ENCODE measurements at regions not wholly inside any gene's neighbourhood (a gene's known extent, or its start where the extent isn't known, plus 50 kb on each side); places are given as distances from the start of the nearest gene placed in this dataset.

DNA sequence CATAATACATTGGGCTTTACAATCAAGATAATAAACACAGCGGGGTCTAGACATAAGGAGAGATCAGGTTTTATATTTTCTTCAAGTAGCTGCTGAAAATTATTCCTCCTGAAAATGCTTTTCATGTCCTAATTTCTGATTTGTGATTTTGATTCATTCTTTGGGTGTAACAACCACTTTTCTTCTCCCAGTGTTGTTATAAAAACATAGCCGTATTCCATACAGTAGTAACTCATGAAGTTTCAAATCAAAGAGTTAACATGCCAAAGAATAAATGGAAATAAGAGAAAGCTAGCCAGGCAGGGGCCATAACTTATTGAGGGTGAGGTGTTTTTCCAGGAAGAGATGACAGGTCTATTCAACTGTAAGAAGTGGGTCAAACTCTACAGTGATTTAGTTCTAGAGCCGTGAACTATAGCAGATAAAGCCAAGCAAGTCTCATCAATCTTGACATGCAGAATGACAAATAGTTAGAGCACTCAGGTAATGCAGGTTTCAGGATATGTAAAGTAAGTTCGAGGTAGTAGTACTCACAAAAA lies 934.4 kb upstream of the SLITRK1 start:
- Histone ChIP-seq H3K4me3 (no peak overlapping the region), H3K9me3 (no peaks in the 10 kb centered on the region), H3K9ac (ENCODE audit: low read depth in 2 of 2, low read length in 2 of 2) (no peak overlapping the region), H3K36me3 (no peaks in the 10 kb centered on the region), H3K4me1 (no peaks in the 10 kb centered on the region), H3K27ac (no peak overlapping the region), H3K27me3 (no peaks in the 10 kb centered on the region)
- TF ChIP-seq, protein P1, sequence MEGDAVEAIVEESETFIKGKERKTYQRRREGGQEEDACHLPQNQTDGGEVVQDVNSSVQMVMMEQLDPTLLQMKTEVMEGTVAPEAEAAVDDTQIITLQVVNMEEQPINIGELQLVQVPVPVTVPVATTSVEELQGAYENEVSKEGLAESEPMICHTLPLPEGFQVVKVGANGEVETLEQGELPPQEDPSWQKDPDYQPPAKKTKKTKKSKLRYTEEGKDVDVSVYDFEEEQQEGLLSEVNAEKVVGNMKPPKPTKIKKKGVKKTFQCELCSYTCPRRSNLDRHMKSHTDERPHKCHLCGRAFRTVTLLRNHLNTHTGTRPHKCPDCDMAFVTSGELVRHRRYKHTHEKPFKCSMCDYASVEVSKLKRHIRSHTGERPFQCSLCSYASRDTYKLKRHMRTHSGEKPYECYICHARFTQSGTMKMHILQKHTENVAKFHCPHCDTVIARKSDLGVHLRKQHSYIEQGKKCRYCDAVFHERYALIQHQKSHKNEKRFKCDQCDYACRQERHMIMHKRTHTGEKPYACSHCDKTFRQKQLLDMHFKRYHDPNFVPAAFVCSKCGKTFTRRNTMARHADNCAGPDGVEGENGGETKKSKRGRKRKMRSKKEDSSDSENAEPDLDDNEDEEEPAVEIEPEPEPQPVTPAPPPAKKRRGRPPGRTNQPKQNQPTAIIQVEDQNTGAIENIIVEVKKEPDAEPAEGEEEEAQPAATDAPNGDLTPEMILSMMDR (IDR thresholded peaks at IDR 0.05), result no peak
- intact Hi-C loops (cut with DNase I), result no loop called here
- no peak for DNase-seq

DNA sequence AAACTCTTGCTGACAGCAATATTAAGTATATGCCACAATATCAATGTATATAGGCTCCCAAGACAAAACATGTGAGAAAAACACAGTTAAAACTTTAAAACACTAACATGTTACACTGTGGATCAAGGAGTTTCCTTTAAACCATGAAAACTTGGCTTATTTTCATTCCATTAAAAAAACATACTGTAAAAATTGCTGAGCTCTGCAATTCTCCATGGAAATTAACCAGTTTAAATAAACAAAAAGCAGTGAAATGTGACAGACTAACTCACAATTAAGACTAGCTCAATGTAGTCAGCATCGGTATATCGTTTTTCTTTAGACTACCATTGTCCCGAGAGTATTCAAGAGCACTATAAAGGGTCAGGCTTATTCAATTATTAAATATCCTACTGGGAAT lies 930.5 kb upstream of the SLITRK1 start:
- no peak overlapping the region for H3K27ac ChIP-seq
- no peaks in the 10 kb centered on the region for H3K27me3 ChIP-seq
- no peaks in the 10 kb centered on the region for H3K9me3 ChIP-seq
- TF ChIP-seq, protein P1 (IDR thresholded peaks at IDR 0.05), result no peak
- H3K4me1 ChIP-seq, result no peaks in the 10 kb centered on the region
- intact Hi-C loops (cut with DNase I), result no loop called here
- H3K4me3 ChIP-seq, result no peak overlapping the region
- H3K9ac ChIP-seq (ENCODE audit: low read depth in 2 of 2, low read length in 2 of 2), result no peak overlapping the region
- no peaks in the 10 kb centered on the region for H3K36me3 ChIP-seq
- no peak for DNase-seq

DNA sequence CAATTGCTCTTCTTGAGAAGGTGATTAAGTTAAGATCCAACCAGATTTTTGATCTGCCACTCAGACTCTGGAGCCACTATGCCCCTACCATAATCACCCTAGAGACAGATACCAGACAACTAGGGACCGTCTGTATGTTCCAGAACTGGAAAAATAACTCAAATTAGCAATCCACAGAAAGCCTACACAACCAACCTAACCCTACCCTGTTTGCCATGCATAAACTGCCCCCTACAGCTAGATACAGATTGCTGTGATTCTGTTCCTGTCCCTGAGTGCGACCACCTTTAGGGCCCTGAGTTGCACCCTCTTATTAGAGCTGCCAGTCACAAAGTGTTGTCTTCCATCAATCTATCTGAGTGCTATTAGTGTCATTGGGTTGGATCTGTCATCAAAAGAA lies 929.8 kb upstream of the SLITRK1 start:
- TF ChIP-seq, protein P1 (IDR thresholded peaks at IDR 0.05), result no peak
- no peak overlapping the region for H3K27ac ChIP-seq
- DNase-seq, result no peak
- no peaks in the 10 kb centered on the region for H3K27me3 ChIP-seq
- no peak overlapping the region for H3K9ac ChIP-seq (ENCODE audit: low read depth in 2 of 2, low read length in 2 of 2)
- H3K36me3 ChIP-seq, result no peaks in the 10 kb centered on the region
- intact Hi-C loops (cut with DNase I), result no loop called here
- no peaks in the 10 kb centered on the region for H3K4me1 ChIP-seq
- H3K9me3 ChIP-seq, result no peaks in the 10 kb centered on the region
- no peak overlapping the region for H3K4me3 ChIP-seq

DNA sequence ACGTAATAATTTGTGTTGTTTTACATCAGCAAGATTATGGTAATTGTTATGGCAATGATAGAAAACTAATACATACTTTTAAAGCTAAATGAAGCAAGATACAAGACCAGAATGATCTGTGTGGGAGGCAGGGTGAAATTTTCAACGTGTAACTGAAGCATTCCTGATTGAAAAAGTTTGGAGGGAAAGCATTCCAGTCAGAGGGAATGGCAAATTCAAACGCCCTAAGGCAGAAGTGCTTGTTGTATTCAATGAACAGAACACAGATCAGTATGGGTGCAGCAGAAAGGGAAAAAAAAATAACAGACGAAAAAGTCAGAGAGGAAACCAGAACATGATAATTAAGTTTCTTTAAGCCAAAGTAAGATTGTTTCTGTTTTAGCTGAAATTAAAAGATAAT lies 928.5 kb upstream of the SLITRK1 start:
- intact Hi-C loops (cut with DNase I), result no loop called here
- no peak overlapping the region for H3K9ac ChIP-seq (ENCODE audit: low read depth in 2 of 2, low read length in 2 of 2)
- H3K9me3 ChIP-seq, result no peaks in the 10 kb centered on the region
- no peaks in the 10 kb centered on the region for H3K4me1 ChIP-seq
- no peak for DNase-seq
- TF ChIP-seq, protein P1 (IDR thresholded peaks at IDR 0.05), result no peak
- no peaks in the 10 kb centered on the region for H3K27me3 ChIP-seq
- no peak overlapping the region for H3K4me3 ChIP-seq
- H3K27ac ChIP-seq, result no peak overlapping the region
- no peaks in the 10 kb centered on the region for H3K36me3 ChIP-seq

DNA sequence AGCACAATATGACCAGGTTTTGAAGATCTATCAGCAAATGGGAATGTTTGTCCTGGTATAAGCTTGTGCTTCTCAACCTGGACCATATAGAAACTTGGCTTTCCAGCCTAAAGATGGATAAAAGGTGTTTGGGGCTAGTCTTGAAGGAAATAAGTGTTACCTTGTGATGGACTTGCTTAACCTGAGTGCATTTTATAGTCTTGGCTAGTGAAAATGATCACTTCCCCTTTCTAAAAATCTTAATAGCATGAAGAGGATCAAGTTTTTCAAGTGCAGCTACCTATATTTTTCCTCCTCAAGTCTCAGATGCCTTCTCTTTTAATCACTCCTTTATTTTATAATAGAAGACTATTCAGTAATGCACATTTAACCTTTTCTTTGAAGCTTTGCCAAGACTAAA lies 919.8 kb upstream of the SLITRK1 start:
- no peaks in the 10 kb centered on the region for H3K36me3 ChIP-seq
- no peak overlapping the region for H3K4me3 ChIP-seq
- intact Hi-C loops (cut with DNase I), result no loop called here
- H3K4me1 ChIP-seq, result no peaks in the 10 kb centered on the region
- TF ChIP-seq, protein P1 (IDR thresholded peaks at IDR 0.05), result no peak
- H3K9me3 ChIP-seq, result no peaks in the 10 kb centered on the region
- H3K9ac ChIP-seq (ENCODE audit: low read depth in 2 of 2, low read length in 2 of 2), result no peak overlapping the region
- no peak for DNase-seq
- H3K27me3 ChIP-seq, result no peaks in the 10 kb centered on the region
- H3K27ac ChIP-seq, result no peak overlapping the region
